GM21515 (cell line): ENCODE measurements at regions not wholly inside any gene's neighbourhood (a gene's known extent, or its start where the extent isn't known, plus 50 kb on each side); places are given as distances from the start of the nearest gene placed in this dataset.

Experiments used
- ATAC-seq: cut with Tn5 transposase; IDR thresholded peaks from one replicate; pipeline ENCODE4 v1.9.1; 2021; ENCODE audit not compliant: unreplicated experiment

DNA sequence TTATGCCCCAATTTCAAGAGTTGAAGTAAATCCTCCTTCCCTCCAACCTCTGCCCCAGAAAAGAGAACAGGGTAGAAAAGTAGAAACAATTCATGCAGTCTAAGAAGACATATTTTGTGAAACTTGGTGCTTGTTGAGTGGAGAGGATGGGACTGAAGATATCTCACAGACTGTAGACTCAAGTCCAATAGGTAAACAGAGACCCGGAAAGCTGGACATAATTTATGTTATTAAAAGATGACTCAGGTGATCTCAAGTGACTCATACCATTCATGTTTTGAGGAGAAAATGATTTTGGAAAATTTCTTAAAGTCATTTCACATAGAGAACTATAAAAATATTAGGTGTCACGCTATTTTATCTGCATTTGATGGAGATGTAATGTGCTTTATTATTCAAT lies 203.1 kb upstream of the SOX9 start:
- no peak for ATAC-seq

DNA sequence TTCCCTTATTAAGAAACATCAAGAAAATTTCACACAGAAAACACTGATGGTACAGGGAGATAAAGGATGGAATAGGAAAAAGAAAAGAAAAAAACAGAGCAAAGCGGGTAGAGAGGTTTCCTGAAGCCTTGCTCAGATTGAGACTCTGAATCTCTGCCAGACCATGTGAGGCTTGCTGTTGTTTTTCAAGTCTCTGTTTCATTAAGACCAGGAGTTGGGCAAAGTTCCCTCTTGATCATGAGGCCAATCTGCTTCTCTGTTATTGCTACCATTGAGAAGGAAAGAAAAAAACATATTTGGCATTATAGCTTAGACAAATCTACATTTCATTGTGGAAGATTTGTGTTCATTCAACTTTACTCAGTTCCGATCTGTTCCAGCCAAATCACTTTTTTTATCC lies 201.6 kb upstream of the SOX9 start:
- ATAC-seq, result no peak

DNA sequence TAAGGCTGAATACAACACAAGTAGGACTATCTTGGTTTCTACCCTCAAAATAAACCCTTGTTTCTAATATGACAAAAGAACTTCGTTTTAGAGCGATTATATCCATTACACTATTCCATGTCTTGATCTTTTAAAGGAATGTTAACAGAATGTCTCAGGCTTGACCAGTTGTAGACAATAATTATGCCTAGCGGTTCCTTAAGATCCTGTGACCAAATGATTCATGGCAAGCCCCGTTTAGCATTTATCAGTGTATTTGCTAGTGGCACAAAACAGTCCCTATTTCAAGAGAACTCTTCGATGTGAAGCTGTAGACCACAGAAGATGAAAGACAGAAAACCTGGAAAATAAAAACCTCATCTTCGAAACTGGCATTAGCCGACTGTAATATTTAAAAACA lies 200.9 kb upstream of the SOX9 start:
- no peak for ATAC-seq

DNA sequence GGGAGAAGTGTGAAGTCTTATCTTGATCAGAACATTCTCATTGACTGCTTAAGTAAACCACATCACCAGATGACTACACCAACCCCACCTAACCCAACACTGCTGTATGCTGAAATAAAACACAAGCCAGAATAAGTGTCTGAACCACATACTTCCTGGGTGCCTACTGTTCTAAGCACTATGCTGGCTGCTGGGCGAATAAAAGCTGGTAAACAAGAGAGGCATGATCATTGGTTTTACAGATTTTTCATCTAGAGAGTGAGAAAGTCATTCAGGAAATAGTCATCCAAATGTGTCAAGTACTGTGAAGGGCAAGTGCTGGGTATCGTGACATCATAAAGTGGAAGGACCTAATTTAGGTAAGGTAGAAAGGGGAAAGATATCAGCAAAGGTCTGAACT lies 199.0 kb upstream of the SOX9 start:
- no peak for ATAC-seq

DNA sequence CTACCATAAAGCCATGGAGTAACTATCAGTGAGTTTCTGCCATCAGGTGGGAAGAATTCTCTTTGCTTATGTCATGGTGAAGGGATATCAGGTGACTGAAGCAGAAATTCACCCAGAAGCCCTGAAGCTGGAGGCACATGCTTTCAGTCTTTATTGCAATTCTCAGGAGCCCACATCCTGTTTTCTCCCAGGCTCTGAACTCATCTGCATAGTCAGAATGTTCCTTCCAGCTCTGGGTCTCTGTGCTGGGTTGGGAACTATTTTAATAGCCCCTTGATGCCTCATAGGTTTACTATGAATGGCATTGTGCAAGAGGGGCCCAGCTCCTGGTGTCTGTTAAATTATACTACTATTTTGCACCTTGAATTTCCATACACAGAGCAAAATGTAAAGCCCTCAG lies 198.4 kb upstream of the SOX9 start:
- no peak for ATAC-seq

DNA sequence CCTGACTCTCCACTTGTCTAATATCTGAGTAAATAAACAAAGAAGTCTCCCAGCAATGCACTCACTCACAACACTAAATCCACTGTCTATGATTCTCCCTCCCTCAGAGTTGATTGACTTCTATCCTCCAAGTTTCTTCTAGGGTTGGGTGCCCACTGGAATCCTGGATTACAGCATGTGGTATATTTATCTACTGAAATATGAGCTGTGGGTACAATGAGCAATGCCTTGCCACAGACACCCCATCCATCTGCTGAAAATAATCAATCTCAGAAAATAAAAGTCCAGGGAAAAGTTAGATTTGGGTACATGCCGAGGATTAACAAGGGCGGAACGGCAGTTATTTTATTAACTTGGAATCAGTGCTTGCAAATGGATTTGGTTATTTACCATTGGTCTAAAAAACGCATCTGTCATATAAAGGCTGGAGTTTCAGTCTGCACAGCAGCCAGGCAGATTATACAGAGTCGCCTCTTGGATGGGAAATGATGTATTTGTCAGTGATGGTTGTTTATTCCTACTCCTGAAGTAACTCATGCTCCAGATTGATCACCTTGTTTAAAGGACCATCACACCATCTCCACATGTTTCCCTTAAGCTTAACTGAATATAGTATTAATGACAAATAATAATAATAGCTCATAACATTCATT lies 193.9 kb upstream of the SOX9 start:
- ATAC-seq, result no peak

DNA sequence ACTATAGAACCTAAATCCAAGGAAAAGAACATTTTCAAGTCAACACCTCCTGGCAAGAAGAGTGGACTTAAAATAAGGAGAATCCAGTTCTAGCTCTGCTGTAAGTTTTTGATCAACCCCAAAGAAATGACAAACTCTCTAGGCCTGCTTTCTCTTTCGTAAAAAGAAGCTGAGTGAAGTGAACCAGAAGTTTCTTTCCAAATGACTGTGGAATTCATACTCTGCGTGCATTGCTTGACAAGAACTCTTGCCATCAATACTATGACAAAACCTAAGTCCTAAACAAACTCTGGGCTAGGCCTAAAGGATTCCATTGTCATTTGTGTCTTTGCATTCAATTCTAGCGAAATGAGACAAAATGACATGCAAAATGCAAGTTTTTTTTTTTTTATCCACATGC lies 187.5 kb upstream of the SOX9 start:
- ATAC-seq, result no peak

DNA sequence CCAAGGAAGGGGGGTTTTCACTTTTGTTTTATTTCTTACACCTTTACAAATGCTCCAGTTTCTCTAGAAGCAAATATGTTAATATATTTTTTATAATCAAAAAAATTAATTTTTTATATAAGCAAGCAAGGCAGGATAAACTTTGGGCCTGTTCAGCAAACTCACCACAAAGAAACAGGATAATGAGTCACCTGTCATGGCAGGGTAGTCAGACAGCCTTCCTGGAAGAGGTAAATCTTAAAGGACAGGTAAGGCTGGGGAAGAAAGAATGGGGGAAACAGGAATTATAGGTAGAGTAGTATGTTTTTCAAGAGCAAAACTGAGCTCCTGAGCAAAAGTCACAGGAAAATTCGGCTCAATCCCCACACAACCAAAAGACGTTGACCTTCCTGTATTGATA lies 186.3 kb upstream of the SOX9 start:
- ATAC-seq, result no peak

DNA sequence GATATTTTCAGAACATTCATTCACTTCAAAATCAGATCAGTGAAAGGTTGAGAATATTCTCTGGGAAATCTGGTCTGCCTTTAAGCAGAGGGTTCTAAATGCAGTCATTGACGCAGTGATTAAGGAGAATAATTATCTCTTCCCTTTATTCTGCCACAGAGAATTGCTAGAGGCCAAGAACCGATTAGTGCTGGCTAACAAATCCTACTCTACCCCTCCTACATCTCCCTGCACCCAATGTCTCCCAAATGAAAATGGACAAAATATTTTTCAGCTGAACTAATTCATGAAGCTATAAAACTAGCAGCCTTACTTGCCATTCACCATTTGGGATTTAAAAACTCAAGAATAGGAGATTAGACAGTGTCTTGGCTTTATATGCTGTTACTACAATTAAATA lies 185.5 kb upstream of the SOX9 start:
- ATAC-seq, result no peak

DNA sequence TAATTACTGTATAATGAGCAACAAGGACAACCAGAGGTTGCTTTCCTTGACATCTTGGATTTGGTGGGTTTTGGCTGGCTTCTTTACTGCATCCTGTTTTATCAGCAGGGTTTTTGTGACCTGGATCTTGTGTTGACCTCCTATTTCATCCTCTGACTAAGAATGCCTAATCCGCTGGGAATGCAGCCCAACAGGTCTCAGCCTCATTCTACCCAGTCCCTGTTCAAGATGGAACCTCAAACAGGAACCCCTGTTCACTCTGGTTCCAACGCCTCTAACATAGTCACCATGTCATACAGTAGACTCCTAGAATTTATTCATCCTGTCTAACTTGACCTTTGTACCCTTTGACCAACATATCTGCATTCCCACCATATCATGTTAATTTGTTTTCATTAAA lies 183.8 kb upstream of the SOX9 start:
- ATAC-seq, result no peak

DNA sequence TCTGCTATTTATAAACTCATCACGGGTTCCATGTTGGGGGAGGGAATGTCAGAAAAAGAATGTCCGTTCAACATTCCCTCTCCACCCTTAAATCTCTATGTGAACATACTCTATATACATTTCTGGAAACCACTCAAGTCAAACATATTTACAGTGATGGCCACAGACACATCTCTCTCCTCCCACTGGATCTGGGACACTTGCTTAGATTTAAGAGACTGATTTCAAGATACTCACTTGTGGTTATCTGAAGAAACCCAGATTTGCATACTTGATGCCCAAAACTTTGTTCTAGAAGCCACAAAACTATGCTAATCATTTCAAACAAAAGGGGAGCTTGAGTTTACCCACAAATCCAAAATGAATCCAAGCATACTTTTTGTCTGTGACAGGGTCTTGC lies 182.9 kb upstream of the SOX9 start:
- ATAC-seq, result no peak

DNA sequence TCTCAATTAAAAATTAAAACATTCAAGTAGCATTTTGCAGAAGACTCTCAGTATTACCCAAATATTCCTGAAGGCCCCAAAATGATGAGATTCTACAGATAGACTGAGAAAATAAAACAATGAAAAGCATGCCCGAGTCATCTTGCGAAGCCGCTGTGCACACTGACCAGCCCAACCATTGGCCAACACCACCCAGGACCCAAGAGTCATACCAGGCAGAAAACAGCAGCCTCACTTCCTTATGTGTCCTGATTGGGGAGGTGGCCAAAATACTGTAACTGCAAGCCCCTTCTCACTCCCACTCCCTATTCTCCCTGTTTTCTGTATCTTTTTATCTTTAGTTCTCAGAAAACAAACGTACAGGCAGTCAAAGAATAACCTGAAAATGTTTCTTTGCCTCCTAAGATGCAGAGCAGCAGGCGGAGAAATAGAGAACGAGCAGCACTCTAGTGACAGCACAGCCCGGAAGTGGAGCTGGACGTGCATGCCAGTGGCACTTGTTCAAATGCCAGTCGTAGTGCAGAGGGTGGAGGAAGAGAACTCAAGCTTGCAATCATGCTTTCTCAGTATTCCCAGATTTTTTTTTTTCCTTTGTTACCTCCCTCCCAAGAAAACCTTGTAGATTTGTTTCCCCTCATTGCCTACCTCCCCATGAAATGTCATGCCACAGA lies 182.3 kb upstream of the SOX9 start:
- no peak for ATAC-seq

DNA sequence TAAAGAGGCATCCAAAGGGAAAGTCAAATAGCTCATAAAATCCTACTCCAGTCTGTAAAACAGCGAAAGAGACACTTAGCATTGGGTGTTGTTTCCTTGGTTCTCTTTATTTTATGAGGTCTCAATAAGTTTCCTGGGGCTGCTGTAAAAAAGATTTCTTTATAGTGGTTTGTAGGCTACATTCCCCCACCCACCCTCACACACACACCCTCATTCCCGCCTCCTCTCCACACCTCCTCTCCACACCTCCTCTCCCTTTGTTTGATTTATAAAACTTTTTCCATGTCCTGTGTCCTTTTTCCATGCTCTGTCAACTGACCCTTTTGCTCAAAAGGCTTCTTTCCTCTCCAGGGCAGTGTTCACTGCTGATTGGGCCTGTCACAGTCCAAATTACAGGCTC lies 178.9 kb upstream of the SOX9 start:
- no peak for ATAC-seq

DNA sequence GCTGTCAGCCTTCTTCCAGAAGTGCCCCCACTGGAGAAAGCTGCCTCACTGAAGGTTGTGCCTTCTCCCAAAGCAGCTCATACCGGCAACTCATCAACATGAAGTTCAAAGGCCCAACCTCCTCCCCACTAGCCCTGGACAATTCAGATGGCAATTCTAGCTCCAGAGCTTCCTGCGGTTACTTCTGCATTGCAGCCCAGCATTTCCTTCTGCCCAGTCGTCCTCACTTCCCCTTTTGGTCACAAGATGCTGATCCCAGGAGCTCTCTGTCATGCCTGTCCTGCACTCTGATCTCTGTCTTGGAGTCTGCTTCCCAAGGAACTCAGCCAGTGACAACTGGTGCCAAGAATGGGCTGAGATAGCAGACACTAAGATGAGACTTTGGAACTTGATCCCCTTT lies 178.2 kb upstream of the SOX9 start:
- no peak for ATAC-seq

DNA sequence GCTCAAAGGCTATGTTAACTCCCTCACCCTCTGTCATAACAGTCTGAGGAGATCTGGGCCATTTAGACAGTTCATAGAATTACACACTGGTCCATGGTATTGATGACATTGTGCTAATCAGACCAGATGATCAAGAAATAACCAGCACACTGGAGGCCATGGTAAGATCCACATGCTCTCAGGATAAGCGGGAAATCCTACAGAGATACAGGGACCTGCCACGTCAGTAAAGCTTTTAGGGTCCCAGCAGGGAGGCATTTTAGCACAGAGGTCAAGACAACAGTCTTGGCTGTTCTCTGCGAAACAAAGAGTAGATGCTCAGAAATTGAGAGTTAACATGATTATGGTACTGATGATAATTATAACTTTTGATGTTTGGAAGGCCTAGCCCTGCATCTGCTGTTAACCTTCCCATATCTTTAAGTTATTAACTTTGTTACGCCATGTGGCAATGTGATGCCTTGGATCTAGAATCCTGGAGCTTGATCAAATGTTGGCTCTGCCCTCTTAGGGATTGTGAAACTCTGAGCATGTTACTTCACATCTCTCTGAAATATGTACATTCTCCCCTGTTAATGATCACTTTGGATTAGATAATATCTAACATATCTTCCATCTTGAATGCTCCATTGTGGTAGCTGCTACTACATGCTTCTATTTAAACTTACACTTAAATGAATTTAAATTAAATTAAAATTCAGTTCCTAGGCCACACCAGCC lies 172.0 kb upstream of the SOX9 start:
- ATAC-seq, result no peak

DNA sequence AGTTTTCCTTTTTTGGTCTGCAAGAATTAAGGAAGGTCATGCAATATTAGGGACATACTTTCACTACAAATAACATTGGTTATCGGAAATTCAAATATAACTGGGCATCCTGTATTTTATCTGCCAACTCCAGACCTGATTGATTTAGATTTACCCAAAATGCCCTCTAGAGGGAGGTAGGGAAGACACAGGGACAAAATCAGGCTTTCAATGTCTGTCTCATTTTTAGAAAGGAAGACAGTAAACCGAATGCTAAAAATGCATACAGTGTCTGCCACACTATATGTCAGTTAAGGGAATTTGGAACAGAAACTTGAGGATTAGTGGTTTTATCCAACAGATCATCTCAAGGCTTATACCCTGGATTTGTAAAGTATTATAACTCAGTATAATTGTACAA lies 161.7 kb upstream of the SOX9 start:
- ATAC-seq, result no peak

DNA sequence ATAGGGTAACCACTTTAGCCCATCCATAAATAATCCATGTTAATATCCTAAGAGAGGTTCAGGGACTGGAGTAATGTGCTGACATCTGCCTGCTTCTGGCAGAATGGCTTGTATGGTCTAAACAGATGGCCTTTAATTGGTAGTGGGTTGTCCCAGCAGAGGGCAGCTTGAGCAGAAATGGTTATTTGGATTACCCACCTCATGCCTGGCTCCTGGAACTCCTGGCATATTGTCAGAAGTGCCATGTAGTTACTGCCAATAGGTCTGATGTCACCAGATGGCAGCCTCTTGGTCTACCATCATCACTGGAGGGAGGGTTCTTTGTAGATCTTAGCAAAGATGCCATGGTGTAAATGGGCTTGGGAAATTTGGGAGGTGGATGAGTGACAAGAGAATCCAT lies 157.5 kb upstream of the SOX9 start:
- ATAC-seq, result no peak

DNA sequence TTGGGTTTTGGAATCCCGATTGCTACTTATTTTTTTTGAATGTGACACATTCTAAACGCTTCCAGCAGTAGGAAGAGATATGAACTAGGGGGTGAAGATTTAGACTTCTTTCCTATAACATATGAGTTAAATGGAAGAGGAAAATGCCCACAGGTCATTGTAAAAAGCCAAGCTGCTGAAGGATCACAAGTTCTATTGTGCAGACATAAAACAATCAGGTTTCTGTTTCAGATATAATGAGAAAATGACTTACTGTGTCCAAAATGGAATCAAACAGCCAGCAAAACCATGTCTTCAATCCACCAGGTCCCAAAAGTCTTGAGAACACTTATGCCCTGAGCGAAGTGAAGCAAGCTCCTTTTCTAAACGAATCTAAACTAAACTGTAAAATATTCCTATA lies 157.0 kb upstream of the SOX9 start:
- ATAC-seq, result no peak

DNA sequence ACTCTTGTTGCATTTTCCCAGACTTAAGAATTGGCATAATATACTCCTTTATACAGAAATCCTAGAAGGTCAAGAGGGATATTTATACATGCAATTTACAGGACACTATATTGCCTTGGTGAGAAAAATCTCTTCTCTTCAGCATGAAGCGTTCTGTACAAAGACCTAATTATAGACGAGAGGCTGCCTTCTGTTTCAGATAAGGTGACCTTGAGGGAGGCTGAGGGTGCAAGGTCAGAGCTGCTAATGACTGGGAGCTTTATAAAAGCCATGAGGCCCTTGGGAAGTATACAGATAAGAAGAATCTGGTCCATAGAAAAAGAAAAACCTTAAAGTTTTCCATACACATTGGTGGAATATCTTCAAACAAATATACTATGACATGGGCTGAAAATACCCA lies 156.3 kb upstream of the SOX9 start:
- no peak for ATAC-seq

DNA sequence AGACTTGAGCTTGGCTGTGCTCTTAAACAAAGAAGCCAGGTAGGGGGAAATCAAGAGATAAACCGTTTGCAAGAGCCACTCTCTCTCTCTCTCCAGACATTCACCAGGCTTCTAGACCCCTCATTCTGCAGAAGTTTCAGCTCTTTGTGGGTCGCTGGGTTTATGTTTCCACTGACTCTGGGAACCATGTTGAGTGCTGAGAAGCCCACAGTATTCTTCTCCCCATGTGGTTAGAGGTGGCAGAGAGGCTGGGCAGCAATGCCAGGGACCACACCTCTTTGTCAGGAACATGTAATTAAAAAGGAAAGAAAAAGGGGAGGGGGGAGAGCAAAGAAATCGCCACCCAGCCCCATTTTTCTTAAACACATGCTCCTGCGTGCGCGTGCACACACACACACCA lies 154.8 kb upstream of the SOX9 start:
- ATAC-seq, result no peak

DNA sequence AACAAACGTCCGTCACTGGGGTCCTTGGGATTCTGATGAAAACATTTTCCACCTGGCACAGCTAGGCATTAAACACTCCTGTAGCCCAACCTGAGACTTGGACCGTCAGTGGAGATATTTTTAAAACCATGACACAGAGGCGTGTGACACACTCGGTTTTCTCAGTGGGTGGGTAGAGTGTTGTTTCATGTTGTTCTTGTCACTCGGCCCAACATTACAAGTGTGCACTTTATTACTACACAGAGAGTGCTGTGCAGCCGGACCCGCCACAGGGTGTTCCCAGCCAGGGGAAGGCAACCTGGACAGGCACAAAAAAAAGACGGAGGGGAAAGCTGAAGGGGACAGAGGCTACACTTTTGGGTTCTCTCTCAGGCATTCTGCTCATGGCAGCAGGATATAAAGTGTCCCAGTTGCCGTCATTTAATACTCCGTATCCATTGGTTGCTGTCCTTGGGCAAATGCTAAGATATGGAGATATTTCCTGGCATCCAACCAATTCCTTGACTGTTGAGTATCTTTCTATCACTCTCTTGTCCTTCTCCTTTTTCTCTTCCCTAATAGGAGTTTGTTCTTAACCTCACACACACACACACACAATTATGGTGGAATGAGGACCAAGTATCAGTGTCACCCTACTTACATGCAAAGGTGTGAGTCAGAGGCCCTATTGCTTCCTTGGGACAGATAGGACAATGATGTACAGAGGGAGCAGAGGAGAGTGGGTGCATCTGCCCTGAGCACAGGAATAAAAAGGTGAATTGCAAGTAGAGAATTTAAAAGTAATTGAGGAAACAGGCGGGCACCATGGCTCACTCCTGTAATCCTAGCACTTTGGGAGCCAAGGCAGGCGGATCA lies 154.1 kb upstream of the SOX9 start:
- ATAC-seq, result no peak

DNA sequence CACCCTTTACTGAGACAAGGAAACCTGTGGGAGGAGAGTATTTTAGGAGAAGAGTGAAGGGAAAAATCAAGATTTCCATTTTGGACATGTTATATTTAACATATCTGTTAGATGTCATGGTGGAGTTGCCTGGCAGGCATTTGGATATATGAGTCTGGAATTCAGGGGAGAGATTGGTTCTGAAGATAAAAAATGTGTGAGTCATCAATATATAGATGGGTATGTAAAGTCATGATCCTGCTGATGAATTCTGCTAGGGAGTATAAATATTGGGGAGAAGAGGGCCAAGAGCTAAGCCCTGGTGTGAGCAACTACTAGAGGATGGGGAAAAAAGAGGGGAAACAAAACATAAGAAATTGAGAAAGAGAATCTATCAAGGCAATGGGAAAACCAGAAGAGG lies 151.3 kb upstream of the SOX9 start:
- ATAC-seq, result no peak
